PC-9 (cell line): ENCODE measurements at regions not wholly inside any gene's neighbourhood (a gene's known extent, or its start where the extent isn't known, plus 50 kb on each side); places are given as distances from the start of the nearest gene placed in this dataset.
"Not testable (repeated sequence)": the region's sequence is repeated elsewhere in the genome, so short reads cannot be mapped to it uniquely, and the experiment has no call there.

Experiments
- BruUV-seq: library from RNA; stranded (reverse); fragments of 400-500 nt; replicated peaks from 2 replicates; lab custom pipeline; 2021; lab: Mats Ljungman, UMichigan
- CTCF ChIA-PET: fragments of 300-600 bp; sonication (Branson Sonifier 250); formaldehyde crosslinking; loops from one replicate; lab custom pipeline; 2022; ENCODE audit warnings: antibody characterized with exemption; lab: Charles Lee
- POLR2A ChIA-PET: fragments of 300-600 bp; sonication (Branson Sonifier 250); formaldehyde crosslinking; loops from one replicate; lab custom pipeline; 2022; ENCODE audit warnings: antibody characterized with exemption; ENCODE audit not compliant: unreplicated experiment; lab: Charles Lee
- DNase-seq, 2 experiments: peaks; one replicate each; pipeline versions ENCODE4 v3.0.0 to v3.0.0-alpha.2; 2015 to 2022; ENCODE audit warnings: mixed read lengths in 1 of 2
- H2AFZ ChIP-seq: fragments of 200-600 bp; sonication (generic); 2 replicates; pipeline ENCODE4 v1.8.1; 2017; ENCODE audit warnings: antibody characterized with exemption
- H3F3A ChIP-seq: fragments of 200-600 bp; sonication (generic); 2 replicates; pipeline ENCODE4 v1.8.1; 2017; ENCODE audit warnings: antibody characterized with exemption, mild to moderate bottlenecking, low read depth; ENCODE audit not compliant: insufficient read depth
- H3K27ac ChIP-seq: fragments of 200-600 bp; sonication (generic); 2 replicates; pipeline ENCODE4 v1.6.1; 2016; ENCODE audit warnings: mixed run types
- H3K27me3 ChIP-seq: fragments of 200-600 bp; sonication (generic); 2 replicates; pipeline ENCODE4 v1.6.1; 2016; ENCODE audit warnings: low read depth, mixed run types; ENCODE audit not compliant: insufficient read depth
- H3K36me3 ChIP-seq: fragments of 200-600 bp; sonication (generic); 2 replicates; pipeline ENCODE4 v1.6.1; 2016; ENCODE audit warnings: low read depth, mixed run types
- H3K4me1 ChIP-seq: fragments of 200-600 bp; sonication (generic); replicated peaks from 2 replicates; pipeline ENCODE4 v1.6.1; 2016; ENCODE audit warnings: mixed run types; ENCODE audit not compliant: insufficient read depth
- H3K4me2 ChIP-seq: fragments of 200-600 bp; sonication (generic); 2 replicates; pipeline ENCODE4 v1.6.1; 2017; ENCODE audit warnings: mixed run types
- H3K4me3 ChIP-seq: fragments of 200-600 bp; sonication (generic); 2 replicates; pipeline ENCODE4 v1.6.1; 2016; ENCODE audit warnings: mixed run types
- H3K79me2 ChIP-seq: fragments of 200-600 bp; sonication (generic); 2 replicates; pipeline ENCODE4 v1.6.1; 2017; ENCODE audit warnings: low read depth, mixed run types
- H3K9me2 ChIP-seq: fragments of 200-600 bp; sonication (generic); 2 replicates; pipeline ENCODE4 v1.8.1; 2017; ENCODE audit warnings: mild to moderate bottlenecking; ENCODE audit not compliant: insufficient read depth
- H3K9me3 ChIP-seq: fragments of 200-600 bp; sonication (generic); 2 replicates; pipeline ENCODE4 v1.8.1; 2016; ENCODE audit warnings: low read depth; ENCODE audit not compliant: insufficient read depth
- H4K20me1 ChIP-seq: fragments of 200-600 bp; sonication (generic); 2 replicates; pipeline ENCODE4 v1.8.1; 2017; ENCODE audit not compliant: insufficient read depth
- CTCF ChIP-seq: fragments of 200-600 bp; sonication (generic); conservative IDR thresholded peaks from 2 replicates; pipeline ENCODE4 v1.6.1; 2017; ENCODE audit warnings: mixed run types, antibody characterized with exemption, mild to moderate bottlenecking, moderate library complexity
- EZH2 ChIP-seq: fragments of 200-600 bp; sonication (generic); IDR thresholded peaks from 2 replicates; pipeline ENCODE4 v1.8.0; 2017; ENCODE audit warnings: antibody characterized with exemption, low read depth
- intact Hi-C: fragments of 100-400 bp; cut with micrococcal nuclease; formaldehyde crosslinking; loops from one replicate; pipeline ENCODE4 v1.10.0; 2022; ENCODE audit not compliant: unreplicated experiment

GRCh38 chr16:13630374-13630773 lies 289.6 kb upstream of the ERCC4 start:
- DNase-seq: no peak
- Histone ChIP-seq H3K4me3 (no peak overlapping the region), H3K27ac (no peak overlapping the region), H3K27me3 (no peaks in the 10 kb centered on the region), H3K9me3 (no peaks in the 10 kb centered on the region), H3K36me3 (no peaks in the 10 kb centered on the region), H3K79me2 (no peaks in the 10 kb centered on the region), H3K4me1 (no peaks in the 10 kb centered on the region), H4K20me1 (no peaks in the 10 kb centered on the region), H3K4me2 (no peak overlapping the region), H2AFZ (no peak overlapping the region), H3K9me2 (no peaks in the 10 kb centered on the region), H3F3A (no peaks in the 10 kb centered on the region)
- TF ChIP-seq CTCF (no peak), EZH2 (no peak)
- ChIA-PET POLR2A (no interaction called here), CTCF (no interaction called here)
- intact Hi-C loops: no loop called here
- BruUV-seq: no TSS peak

GRCh38 chr16:13631213-13631767 lies 288.7 kb upstream of the ERCC4 start:
- Histone ChIP-seq H2AFZ (no peak overlapping the region), H3K9me3 (no peaks in the 10 kb centered on the region), H3K4me2 (no peak overlapping the region), H3K4me3 (no peak overlapping the region), H3K27me3 (no peaks in the 10 kb centered on the region), H4K20me1 (no peaks in the 10 kb centered on the region), H3K9me2 (no peaks in the 10 kb centered on the region), H3K79me2 (no peaks in the 10 kb centered on the region), H3K4me1 (no peaks in the 10 kb centered on the region), H3K27ac (no peak overlapping the region), H3F3A (no peaks in the 10 kb centered on the region), H3K36me3 (no peaks in the 10 kb centered on the region)
- ChIA-PET CTCF (no interaction called here), POLR2A (no interaction called here)
- no TSS peak for BruUV-seq
- DNase-seq: no peak
- intact Hi-C loops: no loop called here
- TF ChIP-seq CTCF: no peak
- no peak for TF ChIP-seq EZH2

GRCh38 chr16:13631916-13632315 lies 288.0 kb upstream of the ERCC4 start:
- Histone ChIP-seq H3K27ac (no peak overlapping the region), H3K4me1 (no peaks in the 10 kb centered on the region), H3K4me3 (no peak overlapping the region), H4K20me1 (no peaks in the 10 kb centered on the region), H3K36me3 (no peaks in the 10 kb centered on the region), H3F3A (no peaks in the 10 kb centered on the region), H2AFZ (no peak overlapping the region), H3K9me2 (no peaks in the 10 kb centered on the region), H3K27me3 (no peaks in the 10 kb centered on the region), H3K4me2 (no peak overlapping the region), H3K79me2 (no peaks in the 10 kb centered on the region), H3K9me3 (no peaks in the 10 kb centered on the region)
- TF ChIP-seq EZH2 (no peak), CTCF (no peak)
- no TSS peak for BruUV-seq
- intact Hi-C loops: no loop called here
- CTCF ChIA-PET: interaction anchor here (0.6 kb wide), 1 partner anchor 1377 kb away, joined by 6 read pairs; no protein-coding TSS in a partner anchor
- POLR2A ChIA-PET: interaction anchor here (0.6 kb wide), 1 partner anchor 938 kb away, joined by 3 read pairs; no protein-coding TSS in a partner anchor
- DNase-seq: no peak

- CTCF ChIA-PET, H3K4me1 ChIP-seq, H3K36me3 ChIP-seq, H3K9me2 ChIP-seq, H3K27me3 ChIP-seq, H3K4me2 ChIP-seq, H3K79me2 ChIP-seq, DNase-seq, H3K9me3 ChIP-seq, H3K27ac ChIP-seq, intact Hi-C loops, BruUV-seq, H3F3A ChIP-seq, H4K20me1 ChIP-seq, H2AFZ ChIP-seq, H3K4me3 ChIP-seq: not testable (repeated sequence)
- POLR2A ChIA-PET: interaction anchor here (0.6 kb wide), 1 partner anchor 939 kb away, joined by 3 read pairs; no protein-coding TSS in a partner anchor
These were observed 287.4 kb upstream of the ERCC4 start for GRCh38 chr16:13632504-13632903.
